ENCODE measurements at regions not wholly inside any gene's neighbourhood (a gene's known extent, or its start where the extent isn't known, plus 50 kb on each side); places are given as distances from the start of the nearest gene placed in this dataset.

GRCh38 chr1:5659606-5660005 is 332.6 kb downstream of the NPHP4 start:
- TF ChIP-seq, protein P1, sequence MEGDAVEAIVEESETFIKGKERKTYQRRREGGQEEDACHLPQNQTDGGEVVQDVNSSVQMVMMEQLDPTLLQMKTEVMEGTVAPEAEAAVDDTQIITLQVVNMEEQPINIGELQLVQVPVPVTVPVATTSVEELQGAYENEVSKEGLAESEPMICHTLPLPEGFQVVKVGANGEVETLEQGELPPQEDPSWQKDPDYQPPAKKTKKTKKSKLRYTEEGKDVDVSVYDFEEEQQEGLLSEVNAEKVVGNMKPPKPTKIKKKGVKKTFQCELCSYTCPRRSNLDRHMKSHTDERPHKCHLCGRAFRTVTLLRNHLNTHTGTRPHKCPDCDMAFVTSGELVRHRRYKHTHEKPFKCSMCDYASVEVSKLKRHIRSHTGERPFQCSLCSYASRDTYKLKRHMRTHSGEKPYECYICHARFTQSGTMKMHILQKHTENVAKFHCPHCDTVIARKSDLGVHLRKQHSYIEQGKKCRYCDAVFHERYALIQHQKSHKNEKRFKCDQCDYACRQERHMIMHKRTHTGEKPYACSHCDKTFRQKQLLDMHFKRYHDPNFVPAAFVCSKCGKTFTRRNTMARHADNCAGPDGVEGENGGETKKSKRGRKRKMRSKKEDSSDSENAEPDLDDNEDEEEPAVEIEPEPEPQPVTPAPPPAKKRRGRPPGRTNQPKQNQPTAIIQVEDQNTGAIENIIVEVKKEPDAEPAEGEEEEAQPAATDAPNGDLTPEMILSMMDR (IDR thresholded peaks at IDR 0.05): no peak
- no peak for TF ChIP-seq POLR2A (IDR thresholded peaks at IDR 0.05)
